ENCODE measurements at regions not wholly inside any gene's neighbourhood (a gene's known extent, or its start where the extent isn't known, plus 50 kb on each side); places are given as distances from the start of the nearest gene placed in this dataset.

DNA sequence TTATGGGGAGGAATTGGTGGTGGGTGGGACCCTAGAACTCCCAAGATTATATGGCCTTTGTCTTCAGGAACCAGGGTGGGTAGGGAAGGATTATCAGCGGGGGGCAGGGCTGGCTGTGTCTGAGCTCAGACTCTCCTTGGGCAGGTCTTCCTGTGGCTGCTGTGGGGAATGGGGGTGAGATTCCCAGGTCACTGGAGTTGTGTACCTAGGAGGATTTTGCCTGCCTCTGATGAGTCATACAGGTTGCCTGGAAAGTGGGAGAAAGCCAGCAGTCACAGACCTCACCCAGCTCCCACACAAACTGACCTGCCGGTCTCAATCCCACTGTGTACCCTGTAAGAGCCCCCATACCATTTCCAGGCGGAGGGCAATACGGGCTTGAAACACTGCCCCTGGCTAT lies 209.9 kb upstream of the CNTN3 start:
- TF ChIP-seq, protein P1, sequence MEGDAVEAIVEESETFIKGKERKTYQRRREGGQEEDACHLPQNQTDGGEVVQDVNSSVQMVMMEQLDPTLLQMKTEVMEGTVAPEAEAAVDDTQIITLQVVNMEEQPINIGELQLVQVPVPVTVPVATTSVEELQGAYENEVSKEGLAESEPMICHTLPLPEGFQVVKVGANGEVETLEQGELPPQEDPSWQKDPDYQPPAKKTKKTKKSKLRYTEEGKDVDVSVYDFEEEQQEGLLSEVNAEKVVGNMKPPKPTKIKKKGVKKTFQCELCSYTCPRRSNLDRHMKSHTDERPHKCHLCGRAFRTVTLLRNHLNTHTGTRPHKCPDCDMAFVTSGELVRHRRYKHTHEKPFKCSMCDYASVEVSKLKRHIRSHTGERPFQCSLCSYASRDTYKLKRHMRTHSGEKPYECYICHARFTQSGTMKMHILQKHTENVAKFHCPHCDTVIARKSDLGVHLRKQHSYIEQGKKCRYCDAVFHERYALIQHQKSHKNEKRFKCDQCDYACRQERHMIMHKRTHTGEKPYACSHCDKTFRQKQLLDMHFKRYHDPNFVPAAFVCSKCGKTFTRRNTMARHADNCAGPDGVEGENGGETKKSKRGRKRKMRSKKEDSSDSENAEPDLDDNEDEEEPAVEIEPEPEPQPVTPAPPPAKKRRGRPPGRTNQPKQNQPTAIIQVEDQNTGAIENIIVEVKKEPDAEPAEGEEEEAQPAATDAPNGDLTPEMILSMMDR (optimal IDR thresholded peaks at IDR 0.05 in 1 of 3, IDR thresholded peaks at IDR 0.05 in 1 of 3, conservative IDR thresholded peaks at IDR 0.05 in 1 of 3; ENCODE audit: extremely low read depth in 1 of 3, insufficient read depth in 2 of 3, low read length in 3 of 3) = no peak
- TF ChIP-seq EZH2 (IDR thresholded peaks at IDR 0.05; ENCODE audit: low read length) = no peak
